ENCODE measurements at regions not wholly inside any gene's neighbourhood (a gene's known extent, or its start where the extent isn't known, plus 50 kb on each side); places are given as distances from the start of the nearest gene placed in this dataset.

DNA sequence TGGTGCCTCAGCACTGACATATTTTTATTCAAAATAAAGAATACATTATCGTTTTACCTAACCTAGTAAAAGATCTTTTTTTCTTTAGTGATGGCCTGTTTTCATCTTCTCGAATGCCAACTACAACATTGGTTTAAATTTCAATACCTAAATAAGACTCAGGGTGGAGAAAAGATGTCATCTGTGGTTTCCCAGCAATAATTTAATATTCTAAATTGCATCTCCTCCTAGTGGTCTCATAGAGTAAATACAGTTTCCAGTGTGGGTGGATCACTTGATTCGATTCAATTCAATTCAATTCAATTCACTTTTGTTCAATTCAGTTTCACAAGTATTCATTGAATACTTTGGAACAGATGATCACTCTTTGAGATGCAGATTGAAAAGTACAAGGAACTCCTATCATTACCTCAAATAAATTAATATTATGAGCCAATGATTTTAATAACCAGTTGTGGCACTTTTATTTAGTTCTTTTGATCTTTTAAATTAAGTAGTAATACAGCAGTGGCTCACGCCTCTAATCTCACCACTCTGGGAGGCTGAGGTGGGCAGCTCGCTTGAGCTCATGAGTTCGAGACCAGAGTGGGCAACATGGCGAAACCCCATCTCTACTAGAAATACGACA, 427.2 kb downstream of the FAT4 start:
- Histone ChIP-seq H3K4me3 (ENCODE audit: low read length in 3 of 3) (no peak overlapping the region), H3K9me3 (ENCODE audit: control insufficient read depth in 3 of 3, low read length in 3 of 3) (peaks cover 0 to 4% (median 0%) of the 10 kb centered on the region in 3 donors), H3K27me3 (ENCODE audit: control insufficient read depth in 3 of 3, insufficient read depth in 3 of 3, low read length in 3 of 3) (no peaks in the 10 kb centered on the region), H3K27ac (ENCODE audit: low read depth, low read length) (no peak overlapping the region), H3K4me1 (ENCODE audit: control insufficient read depth in 3 of 3, insufficient read depth in 3 of 3, low read length in 3 of 3) (no peaks in the 10 kb centered on the region), H3K9ac (ENCODE audit: low read depth in 1 of 3, low read length in 3 of 3) (no peak overlapping the region), H3K36me3 (ENCODE audit: control insufficient read depth in 3 of 3, insufficient read depth in 3 of 3, low read length in 3 of 3) (no peaks in the 10 kb centered on the region)

DNA sequence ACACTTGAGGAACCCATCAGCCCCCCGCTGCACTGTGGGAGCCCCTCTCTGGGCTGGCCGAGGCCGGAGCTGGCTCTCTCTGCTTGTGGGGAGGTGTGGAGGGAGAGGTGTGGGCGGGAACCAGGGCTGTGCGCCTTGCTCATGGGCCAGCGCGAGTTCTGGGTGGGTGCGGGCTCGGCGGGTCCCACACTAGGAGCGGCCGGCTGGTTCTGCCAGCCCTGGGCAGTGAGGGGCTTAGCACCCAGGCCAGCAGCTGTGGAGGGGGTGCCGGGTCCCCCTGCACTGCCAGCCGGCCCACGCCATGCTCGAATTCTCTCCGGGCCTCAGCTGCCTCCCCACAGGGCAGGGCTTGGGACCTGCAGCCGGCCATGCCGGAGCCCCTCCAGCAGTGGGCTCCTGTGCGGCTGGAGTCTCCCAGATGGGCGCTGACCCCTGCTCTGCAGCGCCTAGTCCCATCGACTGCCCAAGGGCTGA, 430.2 kb downstream of the FAT4 start:
- H3K36me3 ChIP-seq (ENCODE audit: control insufficient read depth in 3 of 3, insufficient read depth in 3 of 3, low read length in 3 of 3): no peaks in the 10 kb centered on the region

DNA sequence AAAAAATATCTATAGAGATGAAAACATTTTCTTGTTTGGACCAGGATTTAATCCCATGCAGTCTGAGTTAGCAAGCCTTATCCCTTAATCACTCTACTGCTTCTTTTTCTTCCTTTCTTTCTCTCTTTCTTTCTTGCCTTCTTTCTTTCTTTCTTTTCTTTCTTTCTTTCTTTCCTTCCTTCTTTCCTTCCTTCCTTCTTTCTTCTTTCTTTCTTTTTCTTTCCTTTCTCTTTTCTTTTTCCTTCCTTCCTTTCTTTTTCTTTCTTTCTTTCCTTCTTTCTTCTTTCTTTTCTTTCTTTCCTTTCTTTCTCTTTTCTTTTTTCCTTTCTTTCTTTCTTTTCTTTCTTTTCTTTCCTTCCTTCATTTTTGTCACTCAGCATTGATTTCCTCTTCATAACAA, 434.6 kb downstream of the FAT4 start:
- no peaks in the 10 kb centered on the region for H3K4me1 ChIP-seq (ENCODE audit: control insufficient read depth in 3 of 3, insufficient read depth in 3 of 3, low read length in 3 of 3)
- no peak overlapping the region for H3K27ac ChIP-seq (ENCODE audit: low read depth, low read length)
- H3K4me3 ChIP-seq (ENCODE audit: low read length in 3 of 3): no peak overlapping the region
- no peak overlapping the region for H3K9ac ChIP-seq (ENCODE audit: low read depth in 1 of 3, low read length in 3 of 3)
- H3K9me3 ChIP-seq (ENCODE audit: control insufficient read depth in 3 of 3, low read length in 3 of 3): peaks cover 0 to 2% (median 0%) of the 10 kb centered on the region in 3 donors
- H3K27me3 ChIP-seq (ENCODE audit: control insufficient read depth in 3 of 3, insufficient read depth in 3 of 3, low read length in 3 of 3): no peaks in the 10 kb centered on the region
- no peaks in the 10 kb centered on the region for H3K36me3 ChIP-seq (ENCODE audit: control insufficient read depth in 3 of 3, insufficient read depth in 3 of 3, low read length in 3 of 3)

More for the DNA sequence above, 430.2 kb downstream of the FAT4 start:
- H3K9me3 ChIP-seq (ENCODE audit: control insufficient read depth in 3 of 3, low read length in 3 of 3): peaks cover 0 to 4% (median 2%) of the 10 kb centered on the region in 3 donors
- H3K4me3 ChIP-seq (ENCODE audit: low read length in 3 of 3): no peak overlapping the region
- no peak overlapping the region for H3K9ac ChIP-seq (ENCODE audit: low read depth in 1 of 3, low read length in 3 of 3)
- H3K27me3 ChIP-seq (ENCODE audit: control insufficient read depth in 3 of 3, insufficient read depth in 3 of 3, low read length in 3 of 3): no peaks in the 10 kb centered on the region
- no peak overlapping the region for H3K27ac ChIP-seq (ENCODE audit: low read depth, low read length)
- no peaks in the 10 kb centered on the region for H3K4me1 ChIP-seq (ENCODE audit: control insufficient read depth in 3 of 3, insufficient read depth in 3 of 3, low read length in 3 of 3)

DNA sequence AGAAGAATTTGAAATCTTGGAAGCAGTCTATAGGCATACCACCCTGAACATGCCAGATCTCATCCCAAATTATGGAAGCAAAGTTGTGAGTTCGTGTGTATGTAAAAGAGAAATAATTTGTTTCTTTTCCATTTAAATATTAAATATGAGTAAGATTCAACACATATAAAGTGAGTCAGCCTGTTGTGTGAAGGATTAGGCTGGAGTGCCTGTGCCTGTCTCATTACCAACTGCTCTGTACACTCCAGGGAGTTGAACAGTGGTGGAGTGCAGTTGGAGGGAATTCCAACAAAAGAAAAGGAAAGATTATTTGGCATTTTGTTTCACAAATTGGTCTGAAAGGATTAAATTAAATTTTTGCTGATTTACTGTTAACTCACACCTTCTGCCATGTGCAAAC, 435.6 kb downstream of the FAT4 start:
- Histone ChIP-seq H3K9me3 (ENCODE audit: control insufficient read depth in 3 of 3, low read length in 3 of 3) (peaks cover 0 to 2% (median 0%) of the 10 kb centered on the region in 3 donors), H3K9ac (ENCODE audit: low read depth in 1 of 3, low read length in 3 of 3) (no peak overlapping the region), H3K27me3 (ENCODE audit: control insufficient read depth in 3 of 3, insufficient read depth in 3 of 3, low read length in 3 of 3) (no peaks in the 10 kb centered on the region), H3K36me3 (ENCODE audit: control insufficient read depth in 3 of 3, insufficient read depth in 3 of 3, low read length in 3 of 3) (no peaks in the 10 kb centered on the region), H3K4me1 (ENCODE audit: control insufficient read depth in 3 of 3, insufficient read depth in 3 of 3, low read length in 3 of 3) (no peaks in the 10 kb centered on the region), H3K4me3 (ENCODE audit: low read length in 3 of 3) (no peak overlapping the region), H3K27ac (ENCODE audit: low read depth, low read length) (no peak overlapping the region)

DNA sequence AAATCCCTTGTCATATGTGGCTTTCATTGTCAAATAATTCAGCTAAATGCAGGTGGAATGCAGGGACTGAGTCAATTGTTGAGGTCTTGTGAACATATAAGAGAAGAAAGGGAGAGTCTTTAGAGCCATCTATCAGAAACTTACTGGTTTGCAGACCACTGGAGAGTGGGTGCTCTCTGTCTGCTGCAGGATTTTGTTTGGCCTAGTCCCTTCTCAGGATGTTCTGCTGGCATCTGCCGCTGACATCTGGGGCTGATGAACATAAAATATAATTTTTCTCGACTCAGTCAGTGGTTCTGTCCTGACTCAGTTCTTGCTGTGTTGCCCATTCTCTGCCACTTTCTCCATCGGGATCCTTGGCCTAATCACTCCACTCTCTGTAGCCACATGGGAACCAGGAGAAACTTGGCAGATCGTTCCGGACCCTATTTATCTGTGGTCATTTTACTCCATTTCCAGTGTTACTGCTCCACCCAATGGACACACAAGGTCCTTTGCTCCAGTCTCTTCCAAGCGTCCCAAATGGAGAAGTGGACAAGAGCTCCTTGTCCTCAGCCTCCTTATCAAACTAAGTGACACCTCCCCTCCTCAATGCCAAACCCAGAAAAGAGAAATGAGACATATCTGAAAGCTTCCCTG, 436.2 kb downstream of the FAT4 start:
- H3K4me1 ChIP-seq (ENCODE audit: control insufficient read depth in 3 of 3, insufficient read depth in 3 of 3, low read length in 3 of 3): no peaks in the 10 kb centered on the region
- no peak overlapping the region for H3K27ac ChIP-seq (ENCODE audit: low read depth, low read length)
- no peaks in the 10 kb centered on the region for H3K27me3 ChIP-seq (ENCODE audit: control insufficient read depth in 3 of 3, insufficient read depth in 3 of 3, low read length in 3 of 3)
- H3K9me3 ChIP-seq (ENCODE audit: control insufficient read depth in 3 of 3, low read length in 3 of 3): peaks cover 0 to 2% (median 0%) of the 10 kb centered on the region in 3 donors
- no peaks in the 10 kb centered on the region for H3K36me3 ChIP-seq (ENCODE audit: control insufficient read depth in 3 of 3, insufficient read depth in 3 of 3, low read length in 3 of 3)
- H3K4me3 ChIP-seq (ENCODE audit: low read length in 3 of 3): no peak overlapping the region
- no peak overlapping the region for H3K9ac ChIP-seq (ENCODE audit: low read depth in 1 of 3, low read length in 3 of 3)

DNA sequence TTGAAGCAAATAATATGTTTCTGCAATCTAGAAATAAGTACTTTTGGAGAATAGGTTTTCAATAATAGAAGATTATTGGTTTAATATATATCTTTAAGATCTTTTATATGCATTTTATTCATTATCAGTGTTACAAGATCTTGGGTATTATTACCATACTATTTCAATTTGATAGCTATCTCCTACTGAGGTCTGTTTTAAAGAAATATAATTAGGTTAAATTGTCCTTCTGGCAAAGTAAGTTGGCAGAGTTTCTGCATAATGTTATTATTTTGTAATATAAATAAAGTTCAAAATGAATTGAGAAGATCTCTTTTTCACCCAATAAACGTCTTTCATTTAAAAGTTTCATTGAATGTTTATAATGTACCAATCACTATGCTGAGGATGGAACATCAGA, 443.7 kb downstream of the FAT4 start:
- H3K27me3 ChIP-seq (ENCODE audit: control insufficient read depth in 3 of 3, insufficient read depth in 3 of 3, low read length in 3 of 3): no peaks in the 10 kb centered on the region
- H3K9me3 ChIP-seq (ENCODE audit: control insufficient read depth in 3 of 3, low read length in 3 of 3): no peaks in the 10 kb centered on the region
- no peak overlapping the region for H3K9ac ChIP-seq (ENCODE audit: low read depth in 1 of 3, low read length in 3 of 3)
- no peaks in the 10 kb centered on the region for H3K36me3 ChIP-seq (ENCODE audit: control insufficient read depth in 3 of 3, insufficient read depth in 3 of 3, low read length in 3 of 3)
- no peaks in the 10 kb centered on the region for H3K4me1 ChIP-seq (ENCODE audit: control insufficient read depth in 3 of 3, insufficient read depth in 3 of 3, low read length in 3 of 3)
- H3K4me3 ChIP-seq (ENCODE audit: low read length in 3 of 3): no peak overlapping the region
- no peak overlapping the region for H3K27ac ChIP-seq (ENCODE audit: low read depth, low read length)

DNA sequence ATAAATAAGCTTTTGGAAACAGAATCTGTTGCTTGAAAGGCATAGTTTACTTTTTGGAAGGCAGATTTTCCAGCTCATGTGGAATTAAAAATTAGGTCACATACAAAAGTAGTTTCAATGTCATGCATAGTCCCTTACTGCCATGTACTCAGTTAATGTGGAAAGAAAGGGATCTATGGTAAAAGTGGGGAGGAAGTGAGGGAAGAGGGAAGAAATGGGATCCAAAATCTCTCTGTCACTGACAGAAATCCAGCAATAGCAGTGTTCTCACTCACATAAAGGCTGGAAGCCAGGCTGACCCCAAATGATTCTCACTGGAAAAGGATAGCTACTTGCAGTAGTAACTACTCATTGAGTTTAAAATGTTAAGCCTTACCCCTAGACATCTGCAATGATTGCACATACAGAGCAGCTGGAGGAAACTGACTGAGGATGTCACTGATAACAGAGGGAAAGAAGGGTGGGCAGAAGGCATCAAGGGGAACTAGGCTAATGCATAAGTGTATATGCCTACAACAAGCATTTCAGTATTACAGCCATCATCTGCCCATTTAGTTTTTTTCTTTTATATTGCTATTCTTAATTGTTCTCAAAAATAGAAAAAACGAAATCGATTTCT, 445.6 kb downstream of the FAT4 start:
- H3K27me3 ChIP-seq (ENCODE audit: control insufficient read depth in 3 of 3, insufficient read depth in 3 of 3, low read length in 3 of 3): no peaks in the 10 kb centered on the region
- no peaks in the 10 kb centered on the region for H3K9me3 ChIP-seq (ENCODE audit: control insufficient read depth in 3 of 3, low read length in 3 of 3)
- H3K27ac ChIP-seq (ENCODE audit: low read depth, low read length): no peak overlapping the region
- H3K4me3 ChIP-seq (ENCODE audit: low read length in 3 of 3): no peak overlapping the region
- no peaks in the 10 kb centered on the region for H3K36me3 ChIP-seq (ENCODE audit: control insufficient read depth in 3 of 3, insufficient read depth in 3 of 3, low read length in 3 of 3)
- no peaks in the 10 kb centered on the region for H3K4me1 ChIP-seq (ENCODE audit: control insufficient read depth in 3 of 3, insufficient read depth in 3 of 3, low read length in 3 of 3)
- no peak overlapping the region for H3K9ac ChIP-seq (ENCODE audit: low read depth in 1 of 3, low read length in 3 of 3)

DNA sequence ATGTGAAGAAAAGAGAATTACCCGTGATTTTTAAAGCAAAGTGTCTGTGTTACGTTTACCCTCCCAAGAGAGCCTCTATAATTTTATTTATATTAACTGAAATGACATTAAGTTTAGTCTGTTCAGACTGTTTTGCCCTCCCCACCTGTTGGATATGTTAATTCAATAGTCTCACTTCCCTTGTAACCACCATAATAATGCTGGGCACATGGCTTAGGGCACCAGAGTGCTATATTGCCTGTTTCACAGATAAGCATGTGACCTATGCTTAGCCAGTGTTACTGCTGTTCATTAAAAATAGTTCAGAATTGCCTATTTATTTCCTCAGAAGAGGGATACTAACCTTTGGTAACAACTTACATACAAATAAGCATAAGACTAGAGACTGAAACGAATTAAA, 446.2 kb downstream of the FAT4 start:
- Histone ChIP-seq H3K27me3 (ENCODE audit: control insufficient read depth in 3 of 3, insufficient read depth in 3 of 3, low read length in 3 of 3) (no peaks in the 10 kb centered on the region), H3K9me3 (ENCODE audit: control insufficient read depth in 3 of 3, low read length in 3 of 3) (no peaks in the 10 kb centered on the region), H3K27ac (ENCODE audit: low read depth, low read length) (no peak overlapping the region), H3K4me3 (ENCODE audit: low read length in 3 of 3) (no peak overlapping the region), H3K36me3 (ENCODE audit: control insufficient read depth in 3 of 3, insufficient read depth in 3 of 3, low read length in 3 of 3) (no peaks in the 10 kb centered on the region), H3K9ac (ENCODE audit: low read depth in 1 of 3, low read length in 3 of 3) (no peak overlapping the region), H3K4me1 (ENCODE audit: control insufficient read depth in 3 of 3, insufficient read depth in 3 of 3, low read length in 3 of 3) (no peaks in the 10 kb centered on the region)

DNA sequence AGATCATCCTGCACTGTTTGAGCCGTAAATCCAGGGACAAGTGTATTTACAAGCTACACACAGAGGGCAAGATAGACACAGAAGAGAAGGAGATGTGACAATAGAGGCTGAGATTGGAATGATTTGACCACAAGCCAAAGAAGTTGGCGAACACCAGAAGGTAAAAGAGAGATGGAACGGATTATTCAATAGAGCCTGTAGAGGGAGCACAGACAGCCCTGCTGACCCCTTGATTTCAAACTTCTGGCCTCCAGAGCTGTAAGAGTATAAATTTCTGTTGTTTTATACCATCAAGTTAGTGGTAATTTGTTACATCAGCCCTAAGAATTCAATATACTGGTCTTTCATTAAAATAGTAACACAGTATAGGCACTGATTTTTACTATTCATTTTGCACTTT, 447.8 kb downstream of the FAT4 start:
- Histone ChIP-seq H3K36me3 (ENCODE audit: control insufficient read depth in 3 of 3, insufficient read depth in 3 of 3, low read length in 3 of 3) (no peaks in the 10 kb centered on the region), H3K9me3 (ENCODE audit: control insufficient read depth in 3 of 3, low read length in 3 of 3) (no peaks in the 10 kb centered on the region), H3K27ac (ENCODE audit: low read depth, low read length) (no peak overlapping the region), H3K4me3 (ENCODE audit: low read length in 3 of 3) (no peak overlapping the region), H3K4me1 (ENCODE audit: control insufficient read depth in 3 of 3, insufficient read depth in 3 of 3, low read length in 3 of 3) (no peaks in the 10 kb centered on the region), H3K27me3 (ENCODE audit: control insufficient read depth in 3 of 3, insufficient read depth in 3 of 3, low read length in 3 of 3) (no peaks in the 10 kb centered on the region), H3K9ac (ENCODE audit: low read depth in 1 of 3, low read length in 3 of 3) (no peak overlapping the region)

DNA sequence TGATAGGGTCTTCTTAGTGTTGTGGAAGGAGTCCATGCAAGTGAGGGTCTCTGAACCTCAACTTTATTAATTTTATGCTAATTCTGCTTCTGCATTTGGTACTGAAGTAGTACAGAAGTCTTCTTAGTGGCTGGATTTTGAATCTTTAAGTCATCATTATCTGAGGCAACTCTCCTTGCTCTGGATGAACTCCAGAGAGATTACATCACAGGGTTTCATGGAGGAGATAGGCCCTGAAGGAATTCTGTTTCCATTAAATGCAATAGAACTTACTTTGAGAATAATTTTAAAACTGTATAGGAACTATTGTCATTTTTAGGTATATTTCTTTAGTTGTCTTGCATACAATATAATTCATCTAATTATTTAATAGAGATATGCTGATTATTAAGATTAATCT, 451.2 kb downstream of the FAT4 start:
- Histone ChIP-seq H3K4me3 (ENCODE audit: low read length in 3 of 3) (no peak overlapping the region), H3K36me3 (ENCODE audit: control insufficient read depth in 3 of 3, insufficient read depth in 3 of 3, low read length in 3 of 3) (no peaks in the 10 kb centered on the region), H3K27me3 (ENCODE audit: control insufficient read depth in 3 of 3, insufficient read depth in 3 of 3, low read length in 3 of 3) (no peaks in the 10 kb centered on the region), H3K9ac (ENCODE audit: low read depth in 1 of 3, low read length in 3 of 3) (no peak overlapping the region), H3K9me3 (ENCODE audit: control insufficient read depth in 3 of 3, low read length in 3 of 3) (no peaks in the 10 kb centered on the region), H3K4me1 (ENCODE audit: control insufficient read depth in 3 of 3, insufficient read depth in 3 of 3, low read length in 3 of 3) (no peaks in the 10 kb centered on the region), H3K27ac (ENCODE audit: low read depth, low read length) (no peak overlapping the region)
